ENCODE measurements at regions not wholly inside any gene's neighbourhood (a gene's known extent, or its start where the extent isn't known, plus 50 kb on each side); places are given as distances from the start of the nearest gene placed in this dataset.

- Histone ChIP-seq H3K4me1 (no peaks in the 10 kb centered on the region), H3K36me3 (no peaks in the 10 kb centered on the region), H3K4me3 (no peak overlapping the region), H3K27me3 (no peaks in the 10 kb centered on the region), H3K27ac (no peak overlapping the region), H3K9me3 (no peaks in the 10 kb centered on the region)
- no peak for DNase-seq
- TF ChIP-seq CTCF (IDR thresholded peaks at IDR 0.05) = no peak
- intact Hi-C loops (cut with DNase I; ENCODE audit: low total_unique reads) = no loop called here
Observed at GRCh38 chr7:85586091-85586490, 399.2 kb upstream of the SEMA3D start.

- no peak for DNase-seq
- TF ChIP-seq CTCF (IDR thresholded peaks at IDR 0.05) = no peak
- intact Hi-C loops (cut with DNase I; ENCODE audit: low total_unique reads) = no loop called here
- Histone ChIP-seq H3K27me3 (no peaks in the 10 kb centered on the region), H3K27ac (no peak overlapping the region), H3K4me3 (no peak overlapping the region), H3K9me3 (no peaks in the 10 kb centered on the region), H3K36me3 (no peaks in the 10 kb centered on the region), H3K4me1 (no peaks in the 10 kb centered on the region)
Observed at GRCh38 chr7:85583131-85583953, 396.5 kb upstream of the SEMA3D start.

GRCh38 chr7:85573844-85574243 lies 387.0 kb upstream of the SEMA3D start:
- Histone ChIP-seq H3K27me3 (no peaks in the 10 kb centered on the region), H3K4me1 (no peaks in the 10 kb centered on the region), H3K9me3 (no peaks in the 10 kb centered on the region), H3K4me3 (no peak overlapping the region), H3K27ac (no peak overlapping the region), H3K36me3 (no peaks in the 10 kb centered on the region)
- no peak for TF ChIP-seq CTCF (IDR thresholded peaks at IDR 0.05)
- intact Hi-C loops (cut with DNase I; ENCODE audit: low total_unique reads) = no loop called here
- no peak for DNase-seq

GRCh38 chr7:85573346-85573745 lies 386.5 kb upstream of the SEMA3D start:
- no peak for DNase-seq
- Histone ChIP-seq H3K27ac (no peak overlapping the region), H3K36me3 (no peaks in the 10 kb centered on the region), H3K4me1 (no peaks in the 10 kb centered on the region), H3K27me3 (no peaks in the 10 kb centered on the region), H3K9me3 (no peaks in the 10 kb centered on the region), H3K4me3 (no peak overlapping the region)
- intact Hi-C loops (cut with DNase I; ENCODE audit: low total_unique reads) = no loop called here
- no peak for TF ChIP-seq CTCF (IDR thresholded peaks at IDR 0.05)

- intact Hi-C loops (cut with DNase I; ENCODE audit: low total_unique reads) = no loop called here
- no peaks in the 10 kb centered on the region for H3K4me1 ChIP-seq
- no peaks in the 10 kb centered on the region for H3K36me3 ChIP-seq
- DNase-seq = no peak
- no peak overlapping the region for H3K4me3 ChIP-seq
- H3K27me3 ChIP-seq = no peaks in the 10 kb centered on the region
- TF ChIP-seq CTCF (IDR thresholded peaks at IDR 0.05) = no peak
- no peak overlapping the region for H3K27ac ChIP-seq
- H3K9me3 ChIP-seq = no peaks in the 10 kb centered on the region
Observed at GRCh38 chr7:85570898-85571297, 384.0 kb upstream of the SEMA3D start.
